ENCODE measurements at regions not wholly inside any gene's neighbourhood (a gene's known extent, or its start where the extent isn't known, plus 50 kb on each side); places are given as distances from the start of the nearest gene placed in this dataset.

DNA sequence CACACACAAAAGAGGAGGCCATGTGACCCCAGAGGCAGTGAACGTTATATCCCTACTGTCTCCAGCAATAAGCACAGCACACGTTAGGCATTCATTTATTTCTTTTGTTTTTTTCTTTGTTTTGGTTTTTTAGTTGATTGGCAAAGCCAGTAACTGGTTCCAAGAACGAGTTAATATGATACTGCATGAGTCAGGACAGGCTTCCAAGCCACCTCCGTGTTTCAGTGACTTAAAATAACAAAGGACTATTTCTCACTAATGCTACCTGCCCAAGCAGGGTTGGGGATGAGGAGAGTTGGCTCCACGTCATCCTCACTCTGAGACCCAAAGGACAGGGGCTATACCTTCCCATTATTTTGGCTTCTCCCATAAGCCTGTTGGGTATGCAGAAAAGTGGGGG is 130.5 kb downstream of the ST8SIA2 start:
- Histone ChIP-seq H3K27ac (no peak overlapping the region), H3K4me3 (no peak overlapping the region)
- TF ChIP-seq, protein P1, sequence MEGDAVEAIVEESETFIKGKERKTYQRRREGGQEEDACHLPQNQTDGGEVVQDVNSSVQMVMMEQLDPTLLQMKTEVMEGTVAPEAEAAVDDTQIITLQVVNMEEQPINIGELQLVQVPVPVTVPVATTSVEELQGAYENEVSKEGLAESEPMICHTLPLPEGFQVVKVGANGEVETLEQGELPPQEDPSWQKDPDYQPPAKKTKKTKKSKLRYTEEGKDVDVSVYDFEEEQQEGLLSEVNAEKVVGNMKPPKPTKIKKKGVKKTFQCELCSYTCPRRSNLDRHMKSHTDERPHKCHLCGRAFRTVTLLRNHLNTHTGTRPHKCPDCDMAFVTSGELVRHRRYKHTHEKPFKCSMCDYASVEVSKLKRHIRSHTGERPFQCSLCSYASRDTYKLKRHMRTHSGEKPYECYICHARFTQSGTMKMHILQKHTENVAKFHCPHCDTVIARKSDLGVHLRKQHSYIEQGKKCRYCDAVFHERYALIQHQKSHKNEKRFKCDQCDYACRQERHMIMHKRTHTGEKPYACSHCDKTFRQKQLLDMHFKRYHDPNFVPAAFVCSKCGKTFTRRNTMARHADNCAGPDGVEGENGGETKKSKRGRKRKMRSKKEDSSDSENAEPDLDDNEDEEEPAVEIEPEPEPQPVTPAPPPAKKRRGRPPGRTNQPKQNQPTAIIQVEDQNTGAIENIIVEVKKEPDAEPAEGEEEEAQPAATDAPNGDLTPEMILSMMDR (IDR thresholded peaks at IDR 0.05): no peak
- DNase-seq (ENCODE audit: low spot score): no peak

DNA sequence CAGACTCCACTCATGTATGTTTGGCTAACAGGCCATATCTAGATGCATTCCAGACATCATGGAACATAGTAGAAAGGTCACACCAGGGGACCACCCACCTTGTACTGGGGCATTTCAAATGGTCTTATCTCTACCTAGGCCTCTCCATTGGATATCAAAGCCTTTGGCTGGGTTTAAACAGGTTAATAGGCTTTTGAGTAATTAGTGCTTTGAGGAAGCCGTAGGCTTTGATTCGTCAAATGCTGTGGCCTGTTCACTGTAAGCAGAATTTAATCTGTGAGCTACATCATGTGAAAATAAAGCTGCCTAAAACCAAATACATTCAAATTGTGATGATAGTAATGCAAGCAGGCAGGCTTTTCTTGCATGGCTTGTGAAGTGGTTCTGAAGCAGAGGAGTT is 129.5 kb downstream of the ST8SIA2 start:
- no peak overlapping the region for H3K27ac ChIP-seq
- no peak for DNase-seq (ENCODE audit: low spot score)
- TF ChIP-seq, protein P1 (IDR thresholded peaks at IDR 0.05): no peak
- H3K4me3 ChIP-seq: no peak overlapping the region

DNA sequence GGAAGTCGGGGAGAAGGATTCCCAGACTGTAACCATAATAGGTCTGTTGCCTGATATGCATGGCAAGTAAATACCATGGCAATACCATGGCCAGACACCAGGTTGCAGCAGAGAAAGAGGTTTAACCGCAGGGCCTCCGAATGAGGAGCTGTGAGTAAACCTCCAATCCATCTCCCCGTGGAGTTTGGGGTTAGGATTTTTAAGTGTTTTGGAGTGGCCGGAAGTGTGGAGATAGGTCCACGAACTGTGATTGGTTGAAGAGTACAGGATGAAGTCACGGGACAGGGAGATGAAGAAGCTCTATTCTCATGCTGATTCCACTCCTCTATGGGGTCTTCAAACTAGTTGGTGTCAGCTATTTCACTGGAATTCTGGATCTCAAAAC is 127.9 kb downstream of the ST8SIA2 start:
- DNase-seq (ENCODE audit: low spot score): peak; percentile 79
- TF ChIP-seq, protein P1 (IDR thresholded peaks at IDR 0.05): peak; percentile 72
- Histone ChIP-seq H3K27ac (no peak overlapping the region), H3K4me3 (no peak overlapping the region)

DNA sequence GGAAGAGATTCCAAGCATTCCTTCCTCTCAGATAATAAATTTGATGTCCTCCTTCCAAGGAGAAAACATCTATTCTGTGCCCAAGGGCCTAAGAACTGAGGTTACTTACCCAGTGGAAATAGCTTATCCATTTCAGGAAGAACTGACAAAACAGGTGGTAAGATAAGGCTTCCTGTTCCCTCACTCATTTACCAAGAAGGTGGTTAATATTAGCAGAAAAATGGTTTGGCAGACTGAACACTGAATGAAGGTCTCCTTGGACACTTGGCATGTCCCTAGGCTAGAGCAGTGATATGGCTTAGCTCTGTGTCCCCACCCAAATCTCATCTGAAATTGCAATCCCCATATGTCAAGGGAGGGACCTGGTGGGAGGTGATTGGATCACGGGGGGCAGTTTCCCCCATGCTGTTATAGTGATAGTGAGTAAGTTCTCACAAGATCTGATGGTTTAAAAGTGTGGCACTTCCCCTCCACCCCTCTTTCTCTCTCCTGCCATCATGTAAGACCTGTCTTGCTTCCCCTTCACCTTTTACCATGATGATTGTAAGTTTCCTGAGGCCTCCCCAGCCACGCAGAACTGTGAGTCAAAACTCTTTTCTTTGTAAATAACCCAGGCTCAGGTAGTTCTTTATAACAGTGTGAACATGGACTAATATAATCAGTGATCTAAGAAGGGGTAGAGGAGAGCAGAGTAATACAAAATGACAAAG is 127.4 kb downstream of the ST8SIA2 start:
- TF ChIP-seq, protein P1 (IDR thresholded peaks at IDR 0.05): no peak
- no peak overlapping the region for H3K4me3 ChIP-seq

DNA sequence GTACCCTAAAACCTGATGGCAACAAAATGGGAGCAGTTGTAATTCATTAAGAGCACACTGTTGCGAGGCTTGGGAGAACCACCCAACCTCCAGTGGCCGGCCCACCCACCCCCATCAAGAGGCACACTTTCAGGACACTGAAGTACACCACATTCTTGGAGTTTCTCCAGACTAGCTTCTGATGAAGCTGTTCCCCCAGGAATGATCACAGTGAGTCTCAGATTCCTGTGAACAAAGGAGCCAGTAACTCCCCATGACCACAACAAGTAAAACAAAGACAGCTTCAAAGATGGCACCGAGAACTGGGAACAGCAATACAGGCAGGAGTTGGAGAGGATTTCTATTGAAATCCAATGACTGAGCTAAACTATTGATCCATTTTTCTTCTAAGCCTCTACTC is 126.0 kb downstream of the ST8SIA2 start:
- TF ChIP-seq, protein P1 (IDR thresholded peaks at IDR 0.05): no peak
- no peak for DNase-seq (ENCODE audit: low spot score)
- H3K4me3 ChIP-seq: no peak overlapping the region
- no peak overlapping the region for H3K27ac ChIP-seq

More for the DNA sequence above, 127.4 kb downstream of the ST8SIA2 start:
- no peak overlapping the region for H3K27ac ChIP-seq
- no peak for DNase-seq (ENCODE audit: low spot score)
